Body of pancreas (tissue), 4 donors: ENCODE measurements at regions not wholly inside any gene's neighbourhood (a gene's known extent, or its start where the extent isn't known, plus 50 kb on each side); places are given as distances from the start of the nearest gene placed in this dataset.
"Not testable (repeated sequence)": the region's sequence is repeated elsewhere in the genome, so short reads cannot be mapped to it uniquely, and the experiment has no call there.

Experiments
- ATAC-seq: fragments of 150-250 bp; one replicate; pipeline ENCODE4 v1.9.1; 2016
- DNase-seq, 4 donors: peaks; one replicate each; pipeline ENCODE4 v3.0.0-alpha.2; 2019
- H3K27ac ChIP-seq, 4 donors: fragments of 200-600 bp; sonication (generic); 1 replicate in 3 of 4; 2 replicates in 1 of 4; pipeline versions ENCODE4 v1.5.1 to v1.6.1; 2016 to 2019; ENCODE audit warnings: mild to moderate bottlenecking in 1 of 4, mixed read lengths in 1 of 4, moderate library complexity in 1 of 4
- H3K27me3 ChIP-seq, 2 donors: fragments of 200-600 bp; sonication (generic); one replicate each; pipeline ENCODE4 v1.6.0; 2016; ENCODE audit warnings: mild to moderate bottlenecking in 1 of 2
- H3K36me3 ChIP-seq, 2 donors: fragments of 200-600 bp; sonication (generic); replicated peaks in 1 of 2; 2 replicates each; pipeline ENCODE4 v1.5.1; 2016; ENCODE audit warnings: low read depth in 2 of 2; ENCODE audit not compliant: insufficient read depth in 1 of 2
- H3K4me1 ChIP-seq: fragments of 200-600 bp; sonication (generic); one replicate; pipeline ENCODE4 v1.6.0; 2016
- H3K4me3 ChIP-seq, 2 donors: fragments of 200-600 bp; sonication (generic); 1 replicate in 1 of 2; 2 replicates in 1 of 2; pipeline ENCODE4 v1.5.1; 2016 to 2019
- H3K9me3 ChIP-seq, 3 donors: fragments of 200-600 bp; sonication (generic); 1 replicate in 2 of 3; 2 replicates in 1 of 3; pipeline ENCODE4 v1.5.1; 2016
- POLR2A ChIP-seq, 3 donors: fragments of 450-650 bp; IDR thresholded peaks; one replicate each; pipeline ENCODE4 v1.6.1; 2016; ENCODE audit warnings: antibody characterized with exemption in 3 of 3, mild to moderate bottlenecking in 2 of 3
- WGBS, 2 donors: methylation state at CpG; one replicate each; pipeline ENCODE4 v1.1.5; 2017; 5-methylcytosine and 5-hydroxymethylcytosine counted together
- intact Hi-C: fragments of 100-400 bp; cut with DNase I; formaldehyde crosslinking; loops from one replicate; pipeline ENCODE4 v1.15.1; 2023
- TF ChIP-seq, protein P1 (sequence below), 7 experiments: fragments of 450-650 bp in 4 of 7; fragments of 200-600 bp in 3 of 7; sonication (generic) in 3 of 7; IDR thresholded peaks; one replicate each; pipeline ENCODE4 v1.5.1; 2016 to 2019; ENCODE audit warnings: antibody characterized with exemption in 7 of 7

DNA sequence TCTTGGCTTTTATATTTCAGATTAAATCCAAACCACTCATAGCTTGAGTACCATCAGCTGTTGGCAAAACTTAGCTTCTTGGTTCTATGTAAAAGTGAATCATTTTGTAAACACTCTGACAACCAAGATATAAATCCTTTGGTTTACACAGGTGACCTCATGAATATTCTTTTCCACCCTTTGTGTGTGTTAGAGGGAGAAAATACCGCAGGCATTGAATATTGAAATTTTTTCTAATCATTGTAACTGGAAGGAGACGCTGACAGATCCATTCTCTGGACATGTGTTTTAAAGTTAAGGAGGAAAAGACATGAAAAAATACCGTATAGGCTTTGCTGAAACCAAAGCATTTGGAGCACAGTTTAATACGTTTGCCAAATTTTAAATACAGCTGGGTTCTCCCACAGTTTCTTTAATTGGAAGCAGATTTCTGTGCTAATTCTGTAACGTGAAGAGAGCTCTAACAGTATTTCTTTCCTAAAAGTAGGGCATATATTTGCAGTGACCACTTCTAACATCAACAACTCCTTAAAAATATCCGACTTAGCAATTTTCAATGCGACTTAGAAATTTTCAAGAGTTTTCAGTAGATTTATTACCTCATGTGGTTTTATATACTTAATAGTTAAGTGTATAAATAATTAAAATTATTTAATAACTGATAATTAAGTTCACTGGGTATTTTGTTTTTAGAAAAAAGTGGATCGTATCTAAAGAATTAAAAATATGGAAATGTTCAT lies 388.2 kb downstream of the USP25 start:
- H3K4me1 ChIP-seq, result peaks cover 6% of the 10 kb centered on the region
- no peaks in the 10 kb centered on the region for H3K9me3 ChIP-seq
- intact Hi-C loops, result no loop called here
- peak overlapping the region in 1 of 4 donors; percentile 55 for H3K27ac ChIP-seq
- DNase-seq (no peak), ATAC-seq (peak; percentile 87)
- TF ChIP-seq, protein P1, sequence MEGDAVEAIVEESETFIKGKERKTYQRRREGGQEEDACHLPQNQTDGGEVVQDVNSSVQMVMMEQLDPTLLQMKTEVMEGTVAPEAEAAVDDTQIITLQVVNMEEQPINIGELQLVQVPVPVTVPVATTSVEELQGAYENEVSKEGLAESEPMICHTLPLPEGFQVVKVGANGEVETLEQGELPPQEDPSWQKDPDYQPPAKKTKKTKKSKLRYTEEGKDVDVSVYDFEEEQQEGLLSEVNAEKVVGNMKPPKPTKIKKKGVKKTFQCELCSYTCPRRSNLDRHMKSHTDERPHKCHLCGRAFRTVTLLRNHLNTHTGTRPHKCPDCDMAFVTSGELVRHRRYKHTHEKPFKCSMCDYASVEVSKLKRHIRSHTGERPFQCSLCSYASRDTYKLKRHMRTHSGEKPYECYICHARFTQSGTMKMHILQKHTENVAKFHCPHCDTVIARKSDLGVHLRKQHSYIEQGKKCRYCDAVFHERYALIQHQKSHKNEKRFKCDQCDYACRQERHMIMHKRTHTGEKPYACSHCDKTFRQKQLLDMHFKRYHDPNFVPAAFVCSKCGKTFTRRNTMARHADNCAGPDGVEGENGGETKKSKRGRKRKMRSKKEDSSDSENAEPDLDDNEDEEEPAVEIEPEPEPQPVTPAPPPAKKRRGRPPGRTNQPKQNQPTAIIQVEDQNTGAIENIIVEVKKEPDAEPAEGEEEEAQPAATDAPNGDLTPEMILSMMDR (IDR thresholded peaks at IDR 0.05), result no peak
- no peak for TF ChIP-seq POLR2A (IDR thresholded peaks at IDR 0.05)
- H3K27me3 ChIP-seq, result no peaks in the 10 kb centered on the region
- no peak overlapping the region for H3K4me3 ChIP-seq
- WGBS, 2 donors, result 49 to 59% methylated on average over 8 of the region's 8 CpGs
- H3K36me3 ChIP-seq, result no peaks in the 10 kb centered on the region

DNA sequence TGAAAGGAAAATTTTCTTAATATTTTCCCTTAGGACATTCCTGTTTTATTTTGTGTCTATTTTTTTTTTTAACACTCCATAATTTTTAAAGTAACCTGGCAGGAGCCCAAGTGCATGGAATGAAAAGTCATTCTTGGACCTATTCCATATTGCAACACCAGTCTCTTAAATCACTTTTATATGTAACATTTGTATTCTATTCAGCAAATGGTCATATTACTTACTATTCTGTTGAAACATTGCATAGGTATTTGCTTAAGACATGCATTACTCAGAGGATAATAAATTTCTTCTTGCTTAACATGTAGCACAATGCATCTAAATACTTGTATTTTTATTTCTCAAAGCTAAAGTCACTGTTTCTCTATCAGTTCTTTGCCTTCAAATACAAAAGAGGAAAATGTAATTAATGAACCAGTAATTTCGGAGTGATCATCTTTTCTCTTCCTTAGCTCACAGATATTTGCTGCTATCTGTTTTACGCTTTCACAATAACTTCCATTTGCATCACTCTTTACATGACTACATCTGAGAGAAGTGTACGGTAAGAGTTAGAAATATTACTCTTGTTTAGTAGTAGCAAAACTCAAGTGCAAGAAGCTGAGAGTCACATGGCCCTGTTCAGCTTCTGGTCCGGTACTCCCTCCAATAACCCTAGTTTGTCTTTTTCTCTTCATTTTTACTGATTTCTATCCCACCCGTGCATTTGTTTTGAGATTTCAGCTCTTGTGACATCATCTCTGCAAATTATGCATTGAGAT lies 394.8 kb downstream of the USP25 start:
- no peak overlapping the region for H3K27ac ChIP-seq
- no peak for ATAC-seq
- DNase-seq, result no peak
- no peaks in the 10 kb centered on the region for H3K4me1 ChIP-seq
- TF ChIP-seq POLR2A (IDR thresholded peaks at IDR 0.05), result no peak
- TF ChIP-seq, protein P1 (IDR thresholded peaks at IDR 0.05), result no peak
- no peaks in the 10 kb centered on the region for H3K36me3 ChIP-seq
- H3K4me3 ChIP-seq, result no peak overlapping the region
- 70 to 76% methylated on average over 5 of the region's 5 CpGs for WGBS, 2 donors
- no peaks in the 10 kb centered on the region for H3K27me3 ChIP-seq
- intact Hi-C loops, result no loop called here
- H3K9me3 ChIP-seq, result no peaks in the 10 kb centered on the region

DNA sequence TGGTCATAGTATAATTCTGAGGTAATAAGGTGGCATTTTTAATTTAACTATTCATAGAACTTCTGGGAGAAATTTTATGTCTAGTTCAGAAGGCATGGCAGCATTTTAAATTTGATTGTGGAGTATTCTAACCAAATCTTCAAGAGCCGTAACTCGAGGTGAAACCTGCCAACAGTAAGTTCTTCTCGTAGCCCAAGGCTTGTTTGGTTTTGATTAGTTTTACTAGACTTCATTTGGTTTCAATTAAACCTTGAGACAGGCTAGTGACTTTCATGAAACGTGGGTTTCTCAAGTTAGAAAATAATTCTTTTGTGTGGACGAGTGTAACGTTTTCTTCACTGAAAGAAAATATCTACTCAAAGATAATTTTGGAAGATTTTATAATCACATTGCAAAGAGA lies 395.5 kb downstream of the USP25 start:
- H3K36me3 ChIP-seq, result no peaks in the 10 kb centered on the region
- no peaks in the 10 kb centered on the region for H3K4me1 ChIP-seq
- WGBS, 2 donors, result 64 to 69% methylated on average over 6 of the region's 6 CpGs
- no peaks in the 10 kb centered on the region for H3K9me3 ChIP-seq
- no peak overlapping the region for H3K27ac ChIP-seq
- intact Hi-C loops, result no loop called here
- DNase-seq (no peak), ATAC-seq (no peak)
- no peak overlapping the region for H3K4me3 ChIP-seq
- TF ChIP-seq, protein P1 (IDR thresholded peaks at IDR 0.05), result no peak
- TF ChIP-seq POLR2A (IDR thresholded peaks at IDR 0.05), result no peak
- H3K27me3 ChIP-seq, result no peaks in the 10 kb centered on the region

DNA sequence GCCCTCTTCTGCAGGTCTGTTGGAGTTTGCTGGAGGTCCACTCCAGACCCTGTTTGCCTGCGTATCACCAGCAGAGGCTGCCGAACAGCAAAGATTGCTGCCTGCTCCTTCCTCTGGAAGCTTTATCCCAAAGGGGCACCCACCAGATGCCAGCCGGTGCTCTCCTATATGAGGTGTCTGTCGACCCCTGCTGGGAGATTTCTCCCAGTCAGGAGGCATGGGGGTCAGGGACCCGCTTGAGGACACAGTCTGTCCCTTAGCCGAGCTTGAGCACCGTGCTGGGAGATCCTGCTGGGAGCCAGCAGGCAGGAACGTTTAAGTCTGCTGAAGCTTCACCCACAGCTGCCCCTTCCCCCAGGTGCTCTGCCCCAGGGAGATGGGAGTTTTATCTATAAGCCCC lies 402.7 kb downstream of the USP25 start:
- intact Hi-C loops, H3K36me3 ChIP-seq, H3K27me3 ChIP-seq, DNase-seq, ATAC-seq, H3K9me3 ChIP-seq, H3K4me1 ChIP-seq, H3K4me3 ChIP-seq, H3K27ac ChIP-seq: not testable (repeated sequence)
- 69 to 70% methylated on average over 4 to 8 of the region's 8 CpGs for WGBS, 2 donors

DNA sequence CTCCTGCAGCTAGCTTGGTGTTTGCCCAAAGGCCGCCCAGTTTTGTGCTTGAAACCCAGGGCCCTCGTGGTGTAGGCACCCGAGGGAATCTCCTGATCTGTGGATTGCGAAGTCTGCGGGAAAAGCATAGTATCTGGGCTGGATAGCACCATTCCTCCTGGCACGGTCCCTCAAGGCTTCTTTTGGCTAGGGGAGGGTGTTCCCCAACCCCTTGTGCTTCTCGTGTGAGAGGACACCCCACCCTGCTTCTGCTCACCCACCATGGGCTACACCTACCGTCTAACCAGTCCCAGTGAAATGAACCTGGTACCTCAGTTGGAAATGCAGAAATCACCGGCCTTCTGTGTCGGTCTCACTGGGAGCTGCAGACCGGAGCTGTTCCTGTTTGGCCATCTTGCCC lies 403.5 kb downstream of the USP25 start:
- no peak for ATAC-seq

More for the DNA sequence above, 403.5 kb downstream of the USP25 start:
- Histone ChIP-seq H3K4me1 (no peaks in the 10 kb centered on the region), H3K27ac (no peak overlapping the region), H3K27me3 (no peaks in the 10 kb centered on the region), H3K4me3 (no peak overlapping the region), H3K9me3 (no peaks in the 10 kb centered on the region), H3K36me3 (no peaks in the 10 kb centered on the region)
- no peak for DNase-seq
- 66 to 75% methylated on average over 6 to 11 of the region's 11 CpGs for WGBS, 2 donors
- TF ChIP-seq, protein P1 (IDR thresholded peaks at IDR 0.05), result no peak
- TF ChIP-seq POLR2A (IDR thresholded peaks at IDR 0.05), result no peak
- intact Hi-C loops, result no loop called here
